Rectal smooth muscle tissue (tissue), 1 donor: ENCODE measurements at regions not wholly inside any gene's neighbourhood (a gene's known extent, or its start where the extent isn't known, plus 50 kb on each side); places are given as distances from the start of the nearest gene placed in this dataset.

Source experiments
- H3K27ac ChIP-seq: one replicate; pipeline ENCODE4 v1.7.0; 2013; ENCODE audit warnings: low read depth, low read length, inconsistent platforms
- H3K27me3 ChIP-seq: one replicate; pipeline ENCODE4 v1.7.0; 2013; ENCODE audit warnings: low read length; ENCODE audit not compliant: control insufficient read depth, insufficient read depth
- H3K36me3 ChIP-seq: one replicate; pipeline ENCODE4 v1.7.0; 2013; ENCODE audit warnings: low read length; ENCODE audit not compliant: control insufficient read depth, insufficient read depth
- H3K4me1 ChIP-seq: one replicate; pipeline ENCODE4 v1.7.0; 2013; ENCODE audit warnings: low read length; ENCODE audit not compliant: control insufficient read depth, insufficient read depth
- H3K4me3 ChIP-seq: one replicate; pipeline ENCODE4 v1.7.0; 2013; ENCODE audit warnings: low read length
- H3K9ac ChIP-seq: one replicate; pipeline ENCODE4 v1.7.0; 2013; ENCODE audit warnings: low read length

DNA sequence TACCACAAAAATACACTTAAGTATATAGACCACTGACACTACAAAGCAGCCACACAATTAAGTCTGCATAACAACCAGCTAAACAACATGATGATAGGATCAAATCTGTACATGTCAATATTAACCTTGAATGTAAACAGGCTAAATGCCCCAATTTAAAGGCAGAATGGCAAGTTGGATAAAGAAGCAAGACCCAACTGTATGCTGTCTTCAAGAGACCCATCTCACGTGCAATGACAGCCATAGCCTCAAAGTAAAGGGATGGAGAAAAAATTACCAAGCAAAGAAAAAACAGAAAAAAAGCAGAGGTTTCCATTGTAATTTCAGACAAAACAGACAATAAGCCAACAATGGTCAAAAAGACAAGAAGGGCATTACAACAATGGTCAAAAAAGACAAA is 77.3 kb upstream of the APC start:
- no peaks in the 10 kb centered on the region for H3K36me3 ChIP-seq
- H3K27me3 ChIP-seq = no peaks in the 10 kb centered on the region
- H3K4me3 ChIP-seq = no peak overlapping the region
- no peaks in the 10 kb centered on the region for H3K4me1 ChIP-seq
- H3K9ac ChIP-seq = no peak overlapping the region
- no peak overlapping the region for H3K27ac ChIP-seq

DNA sequence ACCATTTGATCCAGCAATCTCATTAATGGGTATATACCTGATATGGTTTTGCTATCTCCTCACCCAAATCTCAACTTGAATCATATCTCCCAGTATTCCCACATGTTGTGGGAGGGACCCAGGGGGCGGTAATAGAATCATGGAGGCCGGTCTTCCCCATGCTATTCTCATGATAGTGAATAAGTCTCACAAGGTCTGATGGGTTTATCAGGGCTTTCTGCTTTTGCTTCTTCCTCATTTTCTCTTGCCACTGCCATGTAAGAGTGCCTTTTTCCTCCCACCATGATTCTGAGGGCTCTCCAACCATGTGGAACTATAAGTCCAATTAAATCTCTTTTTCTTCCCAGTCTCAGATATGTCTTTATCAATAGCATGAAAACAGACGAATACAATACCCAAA is 74.5 kb upstream of the APC start:
- H3K4me1 ChIP-seq = no peaks in the 10 kb centered on the region

DNA sequence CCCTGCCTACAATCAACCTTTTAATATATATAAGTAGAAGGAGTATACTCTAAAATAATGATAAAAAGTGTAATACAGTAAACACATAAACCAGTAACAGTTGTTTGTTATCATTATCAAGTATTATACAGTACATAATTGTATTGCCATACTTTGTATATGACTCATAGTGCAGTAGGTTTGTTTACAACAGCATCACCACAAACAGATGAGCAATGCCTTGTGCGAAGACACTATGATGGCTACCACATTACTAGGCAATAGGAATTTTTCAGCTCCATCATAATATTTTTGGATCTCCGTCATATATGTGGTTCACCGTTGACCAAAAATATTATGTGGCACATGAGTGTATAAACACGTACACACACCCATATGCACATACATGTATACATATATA is 69.7 kb upstream of the APC start:
- Histone ChIP-seq H3K4me3 (no peak overlapping the region), H3K4me1 (no peaks in the 10 kb centered on the region), H3K27ac (no peak overlapping the region), H3K36me3 (no peaks in the 10 kb centered on the region), H3K9ac (no peak overlapping the region), H3K27me3 (no peaks in the 10 kb centered on the region)

More for the DNA sequence above, 74.5 kb upstream of the APC start:
- H3K36me3 ChIP-seq = no peaks in the 10 kb centered on the region
- no peak overlapping the region for H3K4me3 ChIP-seq
- no peak overlapping the region for H3K9ac ChIP-seq
- H3K27ac ChIP-seq = no peak overlapping the region
- no peaks in the 10 kb centered on the region for H3K27me3 ChIP-seq

GRCh38 chr5:112668911-112669310 is 68.8 kb upstream of the APC start:
- Histone ChIP-seq H3K4me3 (no peak overlapping the region), H3K27ac (no peak overlapping the region), H3K27me3 (no peaks in the 10 kb centered on the region), H3K4me1 (no peaks in the 10 kb centered on the region), H3K36me3 (no peaks in the 10 kb centered on the region), H3K9ac (no peak overlapping the region)

DNA sequence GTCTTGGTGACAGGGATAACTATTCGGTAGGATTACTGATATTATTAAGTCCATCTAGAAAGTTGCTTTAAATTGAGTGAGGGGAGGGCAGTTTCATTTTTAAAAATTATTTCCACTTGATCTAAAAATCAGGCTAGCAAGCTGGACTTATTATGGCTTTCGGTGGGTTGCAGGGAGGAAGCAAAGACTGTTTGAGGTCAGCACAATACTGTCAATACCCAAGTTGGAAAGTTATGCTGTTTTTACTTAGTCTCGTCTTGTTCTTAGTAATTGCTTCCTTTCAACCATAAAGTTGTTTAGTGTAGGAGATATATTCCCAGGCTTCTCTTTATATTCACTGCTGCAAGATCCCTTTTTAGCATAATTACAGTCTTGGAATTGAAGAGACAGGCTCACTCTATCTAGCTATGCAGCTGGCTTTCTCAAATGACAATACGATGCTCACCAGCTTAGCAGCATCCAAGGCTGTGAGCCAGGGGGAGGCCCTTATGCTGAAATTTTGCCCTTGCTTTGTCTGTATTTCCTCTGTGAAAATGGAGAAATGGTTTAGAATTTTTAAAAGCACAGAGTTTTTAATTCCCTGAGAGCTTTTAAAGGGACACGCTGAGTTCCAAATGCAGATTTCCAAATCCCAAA is 68.2 kb upstream of the APC start:
- H3K4me1 ChIP-seq = no peaks in the 10 kb centered on the region
- no peak overlapping the region for H3K27ac ChIP-seq
- no peaks in the 10 kb centered on the region for H3K27me3 ChIP-seq
- H3K36me3 ChIP-seq = no peaks in the 10 kb centered on the region
- H3K9ac ChIP-seq = no peak overlapping the region
- H3K4me3 ChIP-seq = no peak overlapping the region

GRCh38 chr5:112671687-112672086 is 66.0 kb upstream of the APC start:
- Histone ChIP-seq H3K36me3 (no peaks in the 10 kb centered on the region), H3K27me3 (no peaks in the 10 kb centered on the region), H3K4me3 (no peak overlapping the region), H3K9ac (no peak overlapping the region), H3K4me1 (no peaks in the 10 kb centered on the region), H3K27ac (no peak overlapping the region)

- H3K27me3 ChIP-seq = no peaks in the 10 kb centered on the region
- no peak overlapping the region for H3K27ac ChIP-seq
These were observed 56.2 kb upstream of the APC start for GRCh38 chr5:112681481-112681908.

GRCh38 chr5:112682621-112683061 is 55.0 kb upstream of the APC start:
- Histone ChIP-seq H3K27me3 (no peaks in the 10 kb centered on the region), H3K27ac (no peak overlapping the region), H3K9ac (no peak overlapping the region), H3K4me1 (peaks cover 9% of the 10 kb centered on the region), H3K36me3 (no peaks in the 10 kb centered on the region), H3K4me3 (no peak overlapping the region)

More at GRCh38 chr5:112681481-112681908, 56.2 kb upstream of the APC start:
- Histone ChIP-seq H3K4me1 (peaks cover 9% of the 10 kb centered on the region), H3K9ac (no peak overlapping the region), H3K4me3 (no peak overlapping the region), H3K36me3 (no peaks in the 10 kb centered on the region)

DNA sequence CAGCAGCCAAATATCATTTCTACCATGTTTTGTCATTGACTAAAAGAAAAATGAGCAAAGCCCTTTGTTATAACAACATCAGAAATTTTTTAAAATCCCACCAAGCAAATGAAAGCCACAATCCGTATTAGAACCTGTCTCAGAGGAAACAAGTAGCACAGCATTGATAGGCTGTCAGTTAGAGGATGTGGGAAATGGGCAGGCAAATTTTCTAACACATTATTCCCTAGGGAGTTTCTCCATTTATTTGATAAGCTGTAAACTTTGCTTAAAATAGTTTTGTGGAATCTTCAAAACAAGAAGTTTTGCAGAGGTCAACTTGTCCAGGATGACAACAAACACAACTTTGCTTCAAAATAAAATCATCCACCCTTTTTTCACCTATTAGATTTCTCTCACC is 53.6 kb upstream of the APC start:
- Histone ChIP-seq H3K9ac (no peak overlapping the region), H3K27ac (no peak overlapping the region), H3K4me1 (peaks cover 9% of the 10 kb centered on the region), H3K36me3 (no peaks in the 10 kb centered on the region), H3K27me3 (no peaks in the 10 kb centered on the region), H3K4me3 (no peak overlapping the region)

- H3K9ac ChIP-seq = no peak overlapping the region
These were observed 52.9 kb upstream of the APC start for GRCh38 chr5:112684737-112685136.

GRCh38 chr5:112685386-112685785 is 52.3 kb upstream of the APC start:
- no peaks in the 10 kb centered on the region for H3K36me3 ChIP-seq
- H3K27me3 ChIP-seq = no peaks in the 10 kb centered on the region
- H3K4me1 ChIP-seq = peaks cover 9% of the 10 kb centered on the region
- H3K4me3 ChIP-seq = no peak overlapping the region
- H3K27ac ChIP-seq = peak overlapping the region; percentile 38
- H3K9ac ChIP-seq = no peak overlapping the region

More at GRCh38 chr5:112684737-112685136, 52.9 kb upstream of the APC start:
- Histone ChIP-seq H3K4me3 (no peak overlapping the region), H3K27ac (peak overlapping the region; percentile 38), H3K4me1 (peaks cover 9% of the 10 kb centered on the region), H3K36me3 (no peaks in the 10 kb centered on the region), H3K27me3 (no peaks in the 10 kb centered on the region)

GRCh38 chr5:112685931-112686330 is 51.8 kb upstream of the APC start:
- H3K9ac ChIP-seq = no peak overlapping the region
- H3K27ac ChIP-seq = no peak overlapping the region
- no peaks in the 10 kb centered on the region for H3K27me3 ChIP-seq
- no peaks in the 10 kb centered on the region for H3K36me3 ChIP-seq
- peaks cover 9% of the 10 kb centered on the region for H3K4me1 ChIP-seq
- H3K4me3 ChIP-seq = no peak overlapping the region

- peaks cover 5% of the 10 kb centered on the region for H3K4me1 ChIP-seq
- H3K36me3 ChIP-seq = no peaks in the 10 kb centered on the region
- no peak overlapping the region for H3K27ac ChIP-seq
These were observed 51.0 kb upstream of the APC start for GRCh38 chr5:112686675-112687074.

More at GRCh38 chr5:112686675-112687074, 51.0 kb upstream of the APC start:
- Histone ChIP-seq H3K4me3 (no peak overlapping the region), H3K27me3 (no peaks in the 10 kb centered on the region), H3K9ac (no peak overlapping the region)
